Fibroblast of lung (primary cell): ENCODE measurements at regions not wholly inside any gene's neighbourhood (a gene's known extent, or its start where the extent isn't known, plus 50 kb on each side); places are given as distances from the start of the nearest gene placed in this dataset.

ENCODE experiments used
- DNase-seq, 2 donors: peaks; one replicate each; pipeline versions ENCODE4 v3.0.0 to v3.0.0-alpha.2; 2010; ENCODE audit warnings: low read depth in 2 of 2
- H2AFZ ChIP-seq: 2 replicates; pipeline ENCODE4 v1.5.1; 2012; ENCODE audit warnings: low read length, control low read depth, inconsistent platforms
- H3K27ac ChIP-seq: 2 replicates; pipeline ENCODE4 v1.5.1; 2011; ENCODE audit warnings: low read length, control low read depth; ENCODE audit not compliant: insufficient read depth
- H3K27me3 ChIP-seq: 2 replicates; pipeline ENCODE4 v1.5.1; 2011; ENCODE audit warnings: mild to moderate bottlenecking, low read length; ENCODE audit not compliant: control insufficient read depth, insufficient read depth
- H3K36me3 ChIP-seq: 2 replicates; pipeline ENCODE4 v1.5.1; 2011; ENCODE audit warnings: low read length; ENCODE audit not compliant: control insufficient read depth, insufficient read depth
- H3K4me1 ChIP-seq: 2 replicates; pipeline ENCODE4 v1.5.1; 2011; ENCODE audit warnings: low read length; ENCODE audit not compliant: control insufficient read depth, insufficient read depth; ENCODE audit errors: extremely low read depth
- H3K4me2 ChIP-seq: 2 replicates; pipeline ENCODE4 v1.5.1; 2011; ENCODE audit warnings: low read length, control low read depth; ENCODE audit not compliant: insufficient read depth; ENCODE audit errors: extremely low read depth
- H3K4me3 ChIP-seq, 4 experiments: fragments of 200-600 bp in 1 of 4; sonication (generic) in 1 of 4; replicated peaks in 1 of 4; 2 replicates each; pipeline ENCODE4 v1.5.1; 2011 to 2016; ENCODE audit warnings: low read length in 4 of 4, low read depth in 3 of 4, mild to moderate bottlenecking in 3 of 4, control low read depth in 2 of 4, inconsistent platforms in 1 of 4, mixed read lengths in 1 of 4; ENCODE audit not compliant: insufficient read depth in 1 of 4; ENCODE audit errors: control extremely low read depth in 1 of 4
- H3K79me2 ChIP-seq: 2 replicates; pipeline ENCODE4 v1.5.1; 2012; ENCODE audit warnings: mild to moderate bottlenecking, low read length, inconsistent platforms; ENCODE audit not compliant: control insufficient read depth, insufficient read depth
- H3K9ac ChIP-seq: 2 replicates; pipeline ENCODE4 v1.5.1; 2011; ENCODE audit warnings: mild to moderate bottlenecking, low read length, control low read depth; ENCODE audit not compliant: insufficient read depth
- H3K9me3 ChIP-seq: 2 replicates; pipeline ENCODE4 v1.5.1; 2012; ENCODE audit warnings: low read depth, low read length; ENCODE audit not compliant: control insufficient read depth, insufficient read depth
- H4K20me1 ChIP-seq: 2 replicates; pipeline ENCODE4 v1.5.1; 2011; ENCODE audit warnings: low read length; ENCODE audit not compliant: control insufficient read depth, insufficient read depth; ENCODE audit errors: extremely low read depth
- CTCF ChIP-seq, 2 donors: IDR thresholded peaks in 1 of 2; conservative IDR thresholded peaks in 1 of 2; 1 replicate in 1 of 2; 2 replicates in 1 of 2; pipeline ENCODE4 v1.5.1; 2011 to 2012; ENCODE audit warnings: low read length in 2 of 2, control low read depth in 1 of 2, inconsistent platforms in 1 of 2, low read depth in 1 of 2, mild to moderate bottlenecking in 1 of 2
- EZH2 ChIP-seq: IDR thresholded peaks from 2 replicates; pipeline ENCODE4 v1.5.1; 2012; ENCODE audit warnings: low read length, control low read depth, mild to moderate bottlenecking; ENCODE audit errors: missing control alignments

GRCh38 chr2:59932341-59932740, 621.1 kb downstream of the BCL11A start:
- no peaks in the 10 kb centered on the region for H4K20me1 ChIP-seq

GRCh38 chr2:59930430-59930829, 623.0 kb downstream of the BCL11A start:
- Histone ChIP-seq H3K27ac (no peak overlapping the region), H3K9me3 (no peaks in the 10 kb centered on the region), H3K9ac (no peak overlapping the region), H3K4me2 (no peak overlapping the region), H3K4me1 (no peaks in the 10 kb centered on the region), H2AFZ (no peak overlapping the region), H4K20me1 (no peaks in the 10 kb centered on the region), H3K79me2 (no peaks in the 10 kb centered on the region), H3K36me3 (no peaks in the 10 kb centered on the region), H3K4me3 (no peak overlapping the region), H3K27me3 (no peaks in the 10 kb centered on the region)
- TF ChIP-seq EZH2: no peak
- TF ChIP-seq CTCF (conservative IDR thresholded peaks at IDR 0.05 in 1 of 2, IDR thresholded peaks at IDR 0.05 in 1 of 2; ENCODE audit: low read depth in 1 of 2, low read length in 2 of 2): no peak
- no peak for DNase-seq

More at GRCh38 chr2:59932341-59932740, 621.1 kb downstream of the BCL11A start:
- H3K9me3 ChIP-seq: no peaks in the 10 kb centered on the region
- H3K4me3 ChIP-seq: no peak overlapping the region
- no peak overlapping the region for H2AFZ ChIP-seq
- no peaks in the 10 kb centered on the region for H3K36me3 ChIP-seq
- no peaks in the 10 kb centered on the region for H3K4me1 ChIP-seq
- TF ChIP-seq CTCF (conservative IDR thresholded peaks at IDR 0.05 in 1 of 2, IDR thresholded peaks at IDR 0.05 in 1 of 2; ENCODE audit: low read depth in 1 of 2, low read length in 2 of 2): no peak
- TF ChIP-seq EZH2: no peak
- H3K4me2 ChIP-seq: no peak overlapping the region
- no peaks in the 10 kb centered on the region for H3K79me2 ChIP-seq
- no peaks in the 10 kb centered on the region for H3K27me3 ChIP-seq
- no peak overlapping the region for H3K9ac ChIP-seq
- DNase-seq: no peak
- no peak overlapping the region for H3K27ac ChIP-seq

GRCh38 chr2:59926731-59927130, 626.7 kb downstream of the BCL11A start:
- Histone ChIP-seq H3K4me3 (no peak overlapping the region), H4K20me1 (no peaks in the 10 kb centered on the region), H3K27me3 (no peaks in the 10 kb centered on the region), H3K9ac (no peak overlapping the region), H2AFZ (no peak overlapping the region), H3K4me1 (no peaks in the 10 kb centered on the region), H3K36me3 (no peaks in the 10 kb centered on the region), H3K9me3 (no peaks in the 10 kb centered on the region), H3K27ac (no peak overlapping the region), H3K4me2 (no peak overlapping the region), H3K79me2 (no peaks in the 10 kb centered on the region)
- TF ChIP-seq EZH2 (no peak), CTCF (conservative IDR thresholded peaks at IDR 0.05 in 1 of 2, IDR thresholded peaks at IDR 0.05 in 1 of 2; ENCODE audit: low read depth in 1 of 2, low read length in 2 of 2) (no peak)
- no peak for DNase-seq
